ENCODE measurements at regions not wholly inside any gene's neighbourhood (a gene's known extent, or its start where the extent isn't known, plus 50 kb on each side); places are given as distances from the start of the nearest gene placed in this dataset.

DNA sequence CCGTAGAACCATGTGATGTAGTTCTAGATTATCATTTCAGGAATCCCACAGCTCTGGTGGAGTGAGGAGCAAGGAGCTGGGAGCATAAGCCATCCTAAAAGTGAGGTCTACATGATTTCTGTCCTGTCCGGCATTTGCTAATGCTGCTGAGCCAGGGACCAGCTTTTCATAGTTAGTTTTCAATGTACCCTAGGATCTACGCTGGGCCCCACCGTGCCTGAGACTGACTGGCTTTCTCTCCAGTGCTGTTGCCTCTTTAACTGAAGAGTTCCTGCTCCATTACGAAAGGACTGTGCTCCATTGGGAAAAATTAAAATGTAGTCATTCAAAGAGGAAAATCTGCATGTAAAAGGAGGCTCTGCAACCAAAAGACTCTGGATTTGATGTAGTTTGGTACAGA, 634.8 kb downstream of the DMRTA1 start:
- no peak overlapping the region for H3K27ac Mint-ChIP-seq
- no peak overlapping the region for H3K4me3 Mint-ChIP-seq
- no peak for ATAC-seq (ENCODE audit: low read depth in 2 of 2)
- H3K36me3 Mint-ChIP-seq = no peaks in the 10 kb centered on the region
- peaks cover 0 to 18% (median 6%) of the 10 kb centered on the region in 7 donors for H3K9me3 Mint-ChIP-seq
- H3K4me1 Mint-ChIP-seq = no peaks in the 10 kb centered on the region
- DNase-seq = no peak
- H3K27me3 Mint-ChIP-seq = no peaks in the 10 kb centered on the region

DNA sequence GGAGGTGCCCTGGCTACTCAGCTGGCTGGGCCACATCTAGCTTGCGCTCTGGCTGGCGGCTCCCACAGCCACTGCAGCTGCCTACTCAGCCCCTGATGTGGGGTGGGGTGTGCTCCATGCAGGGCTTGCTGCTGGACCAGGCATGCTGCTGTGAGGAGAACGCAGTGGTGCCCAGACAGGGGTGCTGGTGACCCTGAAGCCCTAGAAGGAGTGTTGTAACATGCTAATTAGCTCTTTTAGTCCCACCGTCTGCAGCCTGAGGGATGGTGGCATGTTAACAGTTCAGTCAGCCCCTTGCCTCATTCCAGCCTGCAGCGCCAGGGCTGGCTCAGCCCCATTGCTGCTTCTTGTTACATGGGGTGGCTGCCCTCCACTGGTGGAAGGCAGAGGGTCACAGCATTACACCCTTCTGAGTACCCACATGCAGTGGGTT, 642.3 kb downstream of the DMRTA1 start:
- H3K27me3 Mint-ChIP-seq = no peaks in the 10 kb centered on the region
- no peaks in the 10 kb centered on the region for H3K4me1 Mint-ChIP-seq
- no peaks in the 10 kb centered on the region for H3K36me3 Mint-ChIP-seq
- peaks cover 0 to 15% (median 4%) of the 10 kb centered on the region in 7 donors for H3K9me3 Mint-ChIP-seq
- DNase-seq (no peak), ATAC-seq (ENCODE audit: low read depth in 2 of 2) (no peak)
- H3K27ac Mint-ChIP-seq = no peak overlapping the region
- no peak overlapping the region for H3K4me3 Mint-ChIP-seq

DNA sequence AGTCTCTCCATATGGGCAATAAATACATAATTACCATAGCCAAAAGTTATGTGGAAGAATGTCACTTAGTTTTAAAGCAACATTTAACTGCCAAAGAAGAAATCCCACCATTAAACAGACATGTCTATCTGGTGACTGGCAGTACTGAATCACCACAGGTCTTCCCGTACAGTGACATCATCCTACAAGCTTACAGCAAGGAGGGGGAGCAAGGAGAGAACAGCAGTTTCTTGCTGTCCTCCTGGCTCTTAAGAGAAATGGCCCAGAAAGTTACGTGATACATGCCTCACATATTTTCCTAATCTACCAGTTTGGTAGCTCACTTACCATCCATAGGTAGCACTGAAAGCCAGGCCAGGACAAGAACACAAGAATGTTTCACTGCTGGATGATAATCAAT, 671.0 kb downstream of the DMRTA1 start:
- Mint-ChIP-seq H3K9me3 (peaks cover 0 to 4% (median 0%) of the 10 kb centered on the region in 7 donors), H3K4me3 (no peak overlapping the region), H3K27me3 (no peaks in the 10 kb centered on the region), H3K4me1 (no peaks in the 10 kb centered on the region), H3K27ac (no peak overlapping the region), H3K36me3 (no peaks in the 10 kb centered on the region)
- ATAC-seq (ENCODE audit: low read depth in 2 of 2) (no peak), DNase-seq (no peak)

DNA sequence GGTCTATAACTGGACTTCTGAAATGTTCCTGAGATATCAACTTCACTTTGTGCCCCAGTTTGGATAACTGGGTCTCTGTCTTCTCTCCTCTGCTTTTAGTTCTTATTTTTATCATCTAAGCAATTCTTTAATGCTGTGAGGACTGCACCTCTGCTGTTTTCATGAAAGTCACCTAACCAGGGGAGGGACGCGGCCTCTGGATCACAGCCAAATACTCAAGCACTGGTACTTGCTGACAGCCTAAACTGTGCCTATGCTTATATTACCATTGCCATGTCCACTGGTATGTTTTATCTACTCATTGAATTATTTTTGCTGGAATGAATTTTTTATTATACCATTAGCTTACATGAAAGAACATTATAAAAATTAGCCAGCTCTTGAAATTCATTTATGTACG, 674.0 kb downstream of the DMRTA1 start:
- H3K27ac Mint-ChIP-seq = no peak overlapping the region
- no peaks in the 10 kb centered on the region for H3K27me3 Mint-ChIP-seq
- no peaks in the 10 kb centered on the region for H3K36me3 Mint-ChIP-seq
- H3K4me1 Mint-ChIP-seq = no peaks in the 10 kb centered on the region
- ATAC-seq (ENCODE audit: low read depth in 2 of 2) = no peak
- no peak for DNase-seq
- H3K4me3 Mint-ChIP-seq = no peak overlapping the region
- no peaks in the 10 kb centered on the region for H3K9me3 Mint-ChIP-seq

DNA sequence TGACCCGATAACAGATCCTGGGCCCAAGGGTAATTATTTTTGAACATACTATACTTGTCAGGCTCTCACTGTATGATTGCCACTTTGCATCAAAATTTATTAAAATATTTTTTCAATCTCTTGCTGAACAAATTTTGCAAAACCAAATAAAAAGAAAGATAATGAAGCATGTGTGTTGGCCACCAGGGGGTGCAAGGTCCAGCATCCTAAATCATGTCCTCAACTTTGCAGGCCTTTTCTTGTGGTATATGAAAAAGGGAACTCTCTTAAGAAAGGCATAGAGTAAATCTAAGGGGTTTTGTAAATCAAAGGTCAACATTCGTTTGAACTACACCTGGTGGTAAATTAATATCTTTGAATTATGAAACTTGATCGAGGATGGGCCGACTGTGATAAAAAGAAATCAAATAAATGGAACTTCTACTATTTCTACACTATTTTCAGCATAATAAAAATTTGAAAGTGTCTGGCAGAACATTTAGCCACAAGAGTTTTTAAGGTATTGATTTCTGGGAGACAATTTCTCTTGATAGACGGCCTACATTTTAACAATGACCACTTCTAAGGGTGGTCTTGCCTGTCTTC, 676.5 kb downstream of the DMRTA1 start:
- Mint-ChIP-seq H3K4me1 (no peaks in the 10 kb centered on the region), H3K36me3 (no peaks in the 10 kb centered on the region), H3K27me3 (no peaks in the 10 kb centered on the region), H3K4me3 (no peak overlapping the region), H3K9me3 (no peaks in the 10 kb centered on the region), H3K27ac (no peak overlapping the region)
- DNase-seq (peak; percentile 1), ATAC-seq (ENCODE audit: low read depth in 2 of 2) (no peak)

DNA sequence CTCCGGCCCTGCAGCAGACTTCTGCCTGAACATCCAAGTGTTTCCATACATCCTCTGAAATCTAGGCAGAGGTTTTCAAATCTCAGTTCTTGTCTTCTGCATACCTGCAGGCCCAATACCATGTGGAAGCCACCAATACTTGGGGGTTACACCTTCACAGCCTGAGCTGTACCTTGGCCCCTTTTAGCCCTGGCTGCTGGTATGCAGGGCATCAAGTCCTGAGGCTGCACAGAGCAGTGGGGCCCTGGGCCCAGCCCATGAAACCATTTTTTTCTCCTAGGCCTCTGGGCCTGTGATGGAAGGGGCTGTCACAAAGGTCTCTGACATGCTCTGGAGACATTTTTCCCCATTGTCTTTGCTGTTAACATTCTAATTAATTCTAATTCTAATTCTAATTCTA, 680.6 kb downstream of the ELAVL2 start:
- no peak for ATAC-seq (ENCODE audit: low read depth in 2 of 2)
- DNase-seq = no peak
- peaks cover 0 to 7% of the 10 kb centered on the region in 2 donors for H3K36me3 Mint-ChIP-seq
- H3K4me1 Mint-ChIP-seq = no peaks in the 10 kb centered on the region
- H3K27me3 Mint-ChIP-seq = no peaks in the 10 kb centered on the region
- H3K9me3 Mint-ChIP-seq = peaks cover 6 to 27% (median 15%) of the 10 kb centered on the region in 7 donors
- no peak overlapping the region for H3K27ac Mint-ChIP-seq
- no peak overlapping the region for H3K4me3 Mint-ChIP-seq

DNA sequence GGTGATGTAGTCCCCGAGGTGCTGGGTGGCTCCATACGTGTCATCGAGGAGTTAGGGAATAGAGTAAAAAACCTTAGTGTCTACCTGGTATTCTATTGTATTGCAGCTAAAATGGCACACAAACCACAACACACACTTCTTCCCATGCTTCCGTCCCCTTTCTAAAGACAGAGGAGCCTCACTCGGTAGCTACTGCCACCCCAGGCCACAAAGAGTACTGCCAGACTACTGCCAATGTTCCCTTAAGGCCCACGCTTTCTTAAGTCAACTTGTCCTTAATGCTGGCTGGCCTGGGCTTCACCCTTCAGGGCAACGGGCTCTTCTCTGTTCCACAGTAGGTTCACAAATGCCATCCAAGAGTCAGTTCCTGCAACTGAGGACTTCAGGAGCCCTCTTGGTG, 673.0 kb downstream of the ELAVL2 start:
- H3K9me3 Mint-ChIP-seq = peaks cover 0 to 11% (median 3%) of the 10 kb centered on the region in 7 donors
- H3K36me3 Mint-ChIP-seq = no peaks in the 10 kb centered on the region
- DNase-seq = no peak
- ATAC-seq (ENCODE audit: low read depth in 2 of 2) = no peak
- no peaks in the 10 kb centered on the region for H3K27me3 Mint-ChIP-seq
- H3K4me1 Mint-ChIP-seq = no peaks in the 10 kb centered on the region
- no peak overlapping the region for H3K4me3 Mint-ChIP-seq
- H3K27ac Mint-ChIP-seq = no peak overlapping the region

DNA sequence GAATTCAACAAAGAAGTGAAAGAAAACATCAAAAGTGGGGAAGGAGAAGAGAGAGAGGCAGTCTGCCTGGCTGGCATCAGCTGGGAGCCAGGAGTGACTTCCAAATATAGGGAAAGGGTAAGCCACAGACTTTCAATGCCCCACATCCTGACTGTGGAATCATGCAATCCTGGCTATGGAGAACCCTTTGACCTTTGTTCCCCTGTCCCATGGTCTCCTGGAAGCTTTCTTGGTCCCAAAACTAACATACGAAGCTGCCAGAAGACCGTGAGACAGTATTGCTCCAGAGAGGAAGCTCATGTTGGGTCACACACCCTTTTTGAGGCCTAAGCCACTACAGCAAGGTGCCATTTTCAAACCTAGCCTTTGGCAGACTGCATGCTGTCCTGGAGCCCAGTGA, 665.5 kb downstream of the ELAVL2 start:
- H3K9me3 Mint-ChIP-seq = peaks cover 0 to 11% (median 3%) of the 10 kb centered on the region in 7 donors

DNA sequence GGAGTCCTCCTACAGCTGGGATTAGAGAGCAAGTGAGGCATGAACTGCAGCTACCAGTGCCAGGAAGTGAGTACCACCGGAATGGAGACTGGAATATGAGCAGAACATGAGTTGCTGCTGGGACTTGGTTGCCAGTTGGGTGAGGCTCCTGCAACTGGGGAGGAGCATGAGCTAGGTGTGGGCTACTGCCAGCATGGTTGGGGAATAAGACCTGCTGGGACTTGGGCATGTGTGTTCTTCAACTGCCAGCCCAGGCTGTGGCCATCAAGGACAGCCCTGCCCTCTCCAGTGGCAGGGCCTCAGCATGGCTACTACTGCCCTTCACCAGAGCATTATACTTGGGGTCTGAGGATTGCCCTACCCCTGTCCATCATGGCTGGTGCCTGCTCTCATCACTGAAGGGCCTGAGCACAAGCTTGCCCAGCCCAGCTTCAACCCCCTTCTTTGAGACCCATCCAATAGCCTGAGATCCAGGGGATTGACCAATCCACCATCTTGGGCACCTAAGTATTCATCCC, 665.0 kb downstream of the ELAVL2 start:
- Mint-ChIP-seq H3K36me3 (no peaks in the 10 kb centered on the region), H3K4me1 (no peaks in the 10 kb centered on the region), H3K4me3 (no peak overlapping the region), H3K9me3 (peaks cover 0 to 16% (median 4%) of the 10 kb centered on the region in 7 donors), H3K27ac (no peak overlapping the region), H3K27me3 (no peaks in the 10 kb centered on the region)
- no peak for DNase-seq
- ATAC-seq (ENCODE audit: low read depth in 2 of 2) = no peak

More for the DNA sequence above, 665.5 kb downstream of the ELAVL2 start:
- Mint-ChIP-seq H3K36me3 (no peaks in the 10 kb centered on the region), H3K27me3 (no peaks in the 10 kb centered on the region), H3K27ac (no peak overlapping the region), H3K4me3 (no peak overlapping the region), H3K4me1 (no peaks in the 10 kb centered on the region)
- DNase-seq (no peak), ATAC-seq (ENCODE audit: low read depth in 2 of 2) (no peak)

DNA sequence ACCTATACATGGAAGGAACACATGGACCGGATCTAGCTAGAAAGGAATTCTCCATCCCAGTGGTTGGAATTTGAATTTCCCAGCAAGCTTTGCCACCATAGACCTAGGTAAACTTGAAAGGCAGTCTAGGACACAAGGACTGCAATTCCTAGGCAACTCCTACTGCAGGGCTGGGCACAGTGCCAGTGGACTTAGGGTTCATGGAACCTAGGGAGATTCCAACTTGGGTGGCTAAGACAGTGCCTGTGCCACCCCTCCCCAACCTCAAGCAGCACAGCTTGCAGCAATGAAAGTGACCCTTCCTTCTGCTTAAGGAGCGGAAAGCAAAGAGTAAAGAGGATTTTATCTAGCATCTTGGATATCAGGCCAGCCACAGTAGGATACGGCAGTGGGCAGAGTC, 663.3 kb downstream of the ELAVL2 start:
- H3K36me3 Mint-ChIP-seq = no peaks in the 10 kb centered on the region
- no peak for DNase-seq
- H3K9me3 Mint-ChIP-seq = peaks cover 0 to 16% (median 4%) of the 10 kb centered on the region in 7 donors
- H3K4me1 Mint-ChIP-seq = no peaks in the 10 kb centered on the region
- no peak overlapping the region for H3K27ac Mint-ChIP-seq
- H3K27me3 Mint-ChIP-seq = no peaks in the 10 kb centered on the region
- H3K4me3 Mint-ChIP-seq = no peak overlapping the region
- no peak for ATAC-seq (ENCODE audit: low read depth in 2 of 2)

DNA sequence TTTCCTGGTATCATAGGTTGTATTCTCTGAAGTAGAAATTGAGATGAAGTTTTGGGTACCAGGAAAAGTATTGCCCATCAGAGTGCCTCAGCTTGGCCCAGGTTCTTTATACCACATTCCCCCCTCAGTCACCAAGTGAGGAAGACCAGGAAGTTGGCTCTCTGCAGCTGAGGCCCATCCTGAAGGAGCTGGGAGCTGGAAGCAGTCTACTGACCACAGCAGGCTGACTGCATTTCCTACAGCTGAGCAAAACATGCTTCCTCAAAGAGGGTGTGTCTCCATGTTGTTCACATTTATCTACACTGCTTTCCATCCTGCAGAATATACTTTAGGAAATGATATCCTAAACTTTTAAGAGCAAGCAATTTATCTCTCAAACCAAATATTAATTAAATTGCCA, 654.6 kb downstream of the ELAVL2 start:
- no peak overlapping the region for H3K27ac Mint-ChIP-seq
- peaks cover 0 to 8% (median 3%) of the 10 kb centered on the region in 7 donors for H3K9me3 Mint-ChIP-seq
- no peaks in the 10 kb centered on the region for H3K27me3 Mint-ChIP-seq
- ATAC-seq (ENCODE audit: low read depth in 2 of 2) (no peak), DNase-seq (no peak)
- no peak overlapping the region for H3K4me3 Mint-ChIP-seq
- no peaks in the 10 kb centered on the region for H3K36me3 Mint-ChIP-seq
- no peaks in the 10 kb centered on the region for H3K4me1 Mint-ChIP-seq

DNA sequence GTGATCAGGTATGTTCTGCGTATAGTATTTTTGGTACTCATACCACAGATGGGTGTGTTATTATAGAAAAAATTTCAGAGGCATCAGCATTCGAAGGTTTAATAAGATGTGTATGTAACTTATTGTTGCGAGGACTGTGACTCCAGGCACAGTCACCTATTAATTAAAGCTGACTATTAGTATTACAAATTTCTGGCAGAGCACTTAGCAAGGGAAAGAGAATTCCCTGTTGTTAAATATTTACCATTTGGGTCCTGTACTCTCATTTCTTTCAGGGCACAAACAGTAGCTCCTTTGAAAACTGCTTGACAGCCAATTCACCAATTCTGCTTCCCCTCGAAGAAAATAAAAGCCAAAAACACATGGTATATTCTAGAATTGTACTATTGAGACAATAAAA, 653.8 kb downstream of the ELAVL2 start:
- DNase-seq (no peak), ATAC-seq (ENCODE audit: low read depth in 2 of 2) (no peak)
- Mint-ChIP-seq H3K4me1 (no peaks in the 10 kb centered on the region), H3K36me3 (no peaks in the 10 kb centered on the region), H3K4me3 (no peak overlapping the region), H3K27ac (no peak overlapping the region), H3K9me3 (peaks cover 0 to 8% (median 3%) of the 10 kb centered on the region in 7 donors), H3K27me3 (no peaks in the 10 kb centered on the region)

DNA sequence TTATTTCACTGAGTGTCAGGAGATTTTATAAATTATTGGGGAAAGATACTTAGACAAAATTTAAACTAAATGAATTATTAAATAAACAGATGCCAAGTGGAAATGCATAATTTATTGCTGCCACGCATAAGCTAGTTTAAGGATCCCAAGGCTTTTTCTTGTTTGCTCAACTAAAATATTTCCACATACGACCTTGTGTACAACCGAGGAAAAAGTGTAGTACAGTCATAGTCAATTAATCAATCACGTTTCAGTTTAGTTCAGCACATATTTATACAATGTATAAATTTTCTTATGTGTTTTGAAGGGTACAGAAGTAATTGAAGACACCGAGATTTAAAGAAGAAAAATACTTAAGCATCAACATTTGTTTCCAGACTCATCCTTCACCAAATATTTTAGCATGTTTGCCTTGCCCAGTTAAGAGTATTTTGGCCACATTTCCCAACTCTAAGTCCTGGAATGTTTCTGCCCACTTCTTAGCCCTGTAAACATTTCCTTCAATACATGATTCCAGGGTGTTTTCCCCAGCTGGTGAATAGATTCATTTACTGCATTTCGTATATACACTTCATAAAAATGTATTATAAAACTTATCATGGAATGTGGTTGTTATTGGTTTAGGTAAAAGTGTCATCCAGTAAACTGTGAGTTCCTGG, 652.9 kb downstream of the ELAVL2 start:
- DNase-seq (no peak), ATAC-seq (ENCODE audit: low read depth in 2 of 2) (no peak)
- H3K27me3 Mint-ChIP-seq = no peaks in the 10 kb centered on the region
- H3K4me3 Mint-ChIP-seq = no peak overlapping the region
- peaks cover 0 to 8% (median 3%) of the 10 kb centered on the region in 7 donors for H3K9me3 Mint-ChIP-seq
- H3K36me3 Mint-ChIP-seq = no peaks in the 10 kb centered on the region
- no peak overlapping the region for H3K27ac Mint-ChIP-seq
- H3K4me1 Mint-ChIP-seq = no peaks in the 10 kb centered on the region

DNA sequence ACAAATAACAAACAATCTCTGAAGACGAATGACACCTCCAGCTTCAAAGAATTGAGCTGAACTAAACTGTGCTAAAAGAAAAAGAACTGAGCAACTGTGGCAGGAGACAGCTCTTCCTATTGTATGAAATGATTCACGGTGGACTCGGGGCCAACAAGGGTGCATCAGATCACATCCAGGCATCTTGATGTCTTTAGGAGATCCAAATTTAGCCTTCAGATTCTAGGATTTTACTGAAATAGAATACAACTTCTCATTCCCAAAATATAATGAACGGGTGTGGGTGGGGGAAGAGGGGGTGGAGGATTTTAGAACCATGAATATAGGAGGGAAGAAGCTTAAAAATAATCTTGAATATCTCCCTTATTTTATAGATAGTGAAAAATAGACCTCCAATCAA, 631.8 kb downstream of the ELAVL2 start:
- no peak for DNase-seq
- no peaks in the 10 kb centered on the region for H3K36me3 Mint-ChIP-seq
- H3K27ac Mint-ChIP-seq = no peak overlapping the region
- no peak for ATAC-seq (ENCODE audit: low read depth in 2 of 2)
- H3K9me3 Mint-ChIP-seq = peaks cover 0 to 2% (median 0%) of the 10 kb centered on the region in 7 donors
- no peaks in the 10 kb centered on the region for H3K4me1 Mint-ChIP-seq
- H3K4me3 Mint-ChIP-seq = no peak overlapping the region
- H3K27me3 Mint-ChIP-seq = no peaks in the 10 kb centered on the region
